Mucosa of descending colon (tissue), 3 donors: ENCODE measurements at regions not wholly inside any gene's neighbourhood (a gene's known extent, or its start where the extent isn't known, plus 50 kb on each side); places are given as distances from the start of the nearest gene placed in this dataset.

Experiments
- ATAC-seq: fragments of 200-7000 bp; cut with Tn5 transposase; one replicate; pipeline ENCODE4 v1.9.1; 2020; ENCODE audit warnings: mild to moderate bottlenecking, moderate library complexity
- DNase-seq, 3 donors: peaks; one replicate each; pipeline ENCODE4 v3.0.0-alpha.2; 2020
- H3K36me3 ChIP-seq: fragments of 200-600 bp; one replicate; pipeline ENCODE4 v1.8.0; 2021; ENCODE audit warnings: low read depth, mild to moderate bottlenecking
- H3K4me1 ChIP-seq: fragments of 200-600 bp; one replicate; pipeline ENCODE4 v1.8.0; 2021; ENCODE audit warnings: low read depth, mild to moderate bottlenecking
- H3K4me3 ChIP-seq: fragments of 200-600 bp; one replicate; pipeline ENCODE4 v1.8.0; 2021; ENCODE audit warnings: mild to moderate bottlenecking
- H3K9me3 ChIP-seq: fragments of 200-600 bp; one replicate; pipeline ENCODE4 v1.8.0; 2021; ENCODE audit warnings: mild to moderate bottlenecking
- intact Hi-C, 2 donors: fragments of 100-400 bp; cut with DNase I in 1 of 2; cut with micrococcal nuclease in 1 of 2; formaldehyde crosslinking; loops; one replicate each; pipeline versions ENCODE4 v1.11.0 to v1.11.1; 2022; cut with DNase I, micrococcal nuclease
- TF ChIP-seq, protein P1 (sequence below): fragments of 200-600 bp; IDR thresholded peaks from one replicate; pipeline ENCODE4 v1.8.0; 2022; ENCODE audit warnings: antibody characterized with exemption, mild to moderate bottlenecking
- donor health status: DM: no; HTN: no; CAD: no; lungs with moderate emphysema.
- donor health status: DM: no; HTN: no; CAD: no.
- donor health status: DM: no; HTN: yes; CAD: no.

DNA sequence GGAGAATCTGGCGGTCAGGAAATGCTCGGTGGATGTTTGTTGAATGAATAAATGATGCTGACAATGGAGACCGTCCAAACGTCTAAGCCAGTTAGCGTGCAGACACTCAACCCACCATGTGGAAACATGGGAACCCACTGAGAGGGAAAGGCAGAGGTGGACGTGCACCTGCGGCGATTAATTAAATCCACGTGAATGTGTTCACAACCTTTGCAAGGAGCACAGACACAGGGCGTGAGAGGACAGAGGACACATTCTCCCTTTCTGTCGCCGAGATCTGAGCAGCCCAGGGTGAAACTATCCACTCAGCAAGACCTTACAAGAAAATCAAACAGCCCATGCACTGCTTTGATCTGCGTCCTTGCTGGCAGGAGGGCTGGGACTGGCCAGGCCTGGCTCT, 58.3 kb upstream of the LINC01488 start:
- H3K4me1 ChIP-seq: no peaks in the 10 kb centered on the region
- TF ChIP-seq, protein P1, sequence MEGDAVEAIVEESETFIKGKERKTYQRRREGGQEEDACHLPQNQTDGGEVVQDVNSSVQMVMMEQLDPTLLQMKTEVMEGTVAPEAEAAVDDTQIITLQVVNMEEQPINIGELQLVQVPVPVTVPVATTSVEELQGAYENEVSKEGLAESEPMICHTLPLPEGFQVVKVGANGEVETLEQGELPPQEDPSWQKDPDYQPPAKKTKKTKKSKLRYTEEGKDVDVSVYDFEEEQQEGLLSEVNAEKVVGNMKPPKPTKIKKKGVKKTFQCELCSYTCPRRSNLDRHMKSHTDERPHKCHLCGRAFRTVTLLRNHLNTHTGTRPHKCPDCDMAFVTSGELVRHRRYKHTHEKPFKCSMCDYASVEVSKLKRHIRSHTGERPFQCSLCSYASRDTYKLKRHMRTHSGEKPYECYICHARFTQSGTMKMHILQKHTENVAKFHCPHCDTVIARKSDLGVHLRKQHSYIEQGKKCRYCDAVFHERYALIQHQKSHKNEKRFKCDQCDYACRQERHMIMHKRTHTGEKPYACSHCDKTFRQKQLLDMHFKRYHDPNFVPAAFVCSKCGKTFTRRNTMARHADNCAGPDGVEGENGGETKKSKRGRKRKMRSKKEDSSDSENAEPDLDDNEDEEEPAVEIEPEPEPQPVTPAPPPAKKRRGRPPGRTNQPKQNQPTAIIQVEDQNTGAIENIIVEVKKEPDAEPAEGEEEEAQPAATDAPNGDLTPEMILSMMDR: no peak
- no peak for ATAC-seq
- H3K4me3 ChIP-seq: no peak overlapping the region
- H3K9me3 ChIP-seq: peaks cover 11% of the 10 kb centered on the region
- intact Hi-C loops: no loop called here
- H3K36me3 ChIP-seq: no peaks in the 10 kb centered on the region
- DNase-seq: no peak

DNA sequence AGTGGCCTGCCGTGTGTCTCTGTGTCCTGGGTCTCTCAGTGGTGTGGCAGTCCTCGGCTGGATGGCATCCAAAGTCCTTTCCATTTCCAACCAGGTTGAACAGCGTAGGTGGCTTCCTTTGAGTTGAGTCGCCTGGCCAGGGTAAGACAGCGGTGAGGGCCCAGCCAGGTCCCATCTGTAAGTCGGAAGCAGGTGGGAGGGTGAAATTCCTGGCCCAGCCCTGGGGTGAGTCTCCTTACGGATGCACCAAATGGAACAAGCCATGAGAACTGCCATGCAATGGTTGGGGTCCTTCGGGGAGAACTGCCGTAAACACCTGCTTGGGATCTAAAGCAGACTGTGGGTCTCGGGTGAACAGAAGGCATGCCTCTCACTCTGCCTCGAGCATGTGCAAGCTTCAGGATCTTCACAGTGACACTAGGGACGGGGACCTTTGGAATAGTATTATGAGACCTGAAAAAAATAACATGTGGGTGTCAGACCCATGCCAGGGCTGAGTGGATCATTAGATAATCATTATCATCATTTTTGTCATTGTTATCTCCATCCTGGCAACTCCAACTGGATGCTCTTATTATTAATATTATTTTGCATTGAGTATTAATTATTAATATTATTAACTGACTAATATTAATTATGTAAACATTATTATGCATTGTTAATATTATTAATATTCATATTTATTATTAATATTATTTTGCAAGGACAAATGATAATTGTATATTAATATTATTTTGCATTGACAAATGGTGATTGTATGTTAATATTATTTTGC, 57.7 kb upstream of the LINC01488 start:
- intact Hi-C loops: no loop called here
- H3K9me3 ChIP-seq: peaks cover 11% of the 10 kb centered on the region
- TF ChIP-seq, protein P1: no peak
- DNase-seq (no peak), ATAC-seq (no peak)
- no peaks in the 10 kb centered on the region for H3K36me3 ChIP-seq
- no peak overlapping the region for H3K4me3 ChIP-seq
- H3K4me1 ChIP-seq: no peaks in the 10 kb centered on the region

DNA sequence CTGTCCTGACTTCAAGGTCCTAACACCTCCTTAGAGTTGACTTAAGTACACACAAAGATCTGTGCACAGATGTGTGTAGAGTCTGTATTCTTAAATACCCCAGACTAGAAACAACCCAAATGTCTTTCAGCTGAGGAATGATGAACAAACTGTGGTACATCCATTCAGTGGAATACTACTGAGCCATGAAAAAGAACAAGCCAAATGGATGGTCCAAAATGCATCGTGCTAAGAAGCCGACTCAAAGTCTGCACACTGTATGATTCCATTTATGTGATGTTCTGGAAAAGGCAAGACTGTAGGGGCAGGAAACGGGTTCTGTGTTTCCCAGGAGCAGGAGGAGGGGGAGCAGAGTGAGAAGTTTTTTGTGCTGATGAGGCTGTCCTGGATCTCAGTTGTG, 56.7 kb upstream of the LINC01488 start:
- peaks cover 11% of the 10 kb centered on the region for H3K9me3 ChIP-seq
- H3K4me3 ChIP-seq: no peak overlapping the region
- no peaks in the 10 kb centered on the region for H3K36me3 ChIP-seq
- intact Hi-C loops: no loop called here
- ATAC-seq (no peak), DNase-seq (no peak)
- H3K4me1 ChIP-seq: no peaks in the 10 kb centered on the region
- TF ChIP-seq, protein P1: no peak

DNA sequence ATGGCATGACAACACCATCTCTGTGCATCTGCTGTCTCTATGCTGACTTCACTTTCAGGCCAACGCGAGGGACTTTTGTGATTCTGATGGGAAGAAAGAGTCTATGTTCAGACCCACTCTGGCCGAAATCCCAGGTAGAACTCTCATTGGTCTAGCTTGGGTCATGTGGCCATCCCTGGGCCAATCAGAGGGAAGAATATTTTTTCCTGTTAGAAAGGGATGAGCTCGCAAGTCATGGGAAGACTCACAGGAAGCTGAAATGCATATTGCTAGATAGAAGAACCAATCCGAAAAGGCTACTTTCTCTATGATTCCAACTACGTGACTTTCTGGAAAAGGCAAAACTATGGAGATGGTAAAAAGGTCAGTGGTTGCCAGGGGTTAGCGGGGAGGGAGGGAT, 56.0 kb upstream of the LINC01488 start:
- TF ChIP-seq, protein P1: no peak
- peaks cover 11% of the 10 kb centered on the region for H3K9me3 ChIP-seq
- intact Hi-C loops: no loop called here
- H3K36me3 ChIP-seq: no peaks in the 10 kb centered on the region
- H3K4me1 ChIP-seq: no peaks in the 10 kb centered on the region
- ATAC-seq (no peak), DNase-seq (peak in 1 of 3 donors; percentile 2)
- no peak overlapping the region for H3K4me3 ChIP-seq

DNA sequence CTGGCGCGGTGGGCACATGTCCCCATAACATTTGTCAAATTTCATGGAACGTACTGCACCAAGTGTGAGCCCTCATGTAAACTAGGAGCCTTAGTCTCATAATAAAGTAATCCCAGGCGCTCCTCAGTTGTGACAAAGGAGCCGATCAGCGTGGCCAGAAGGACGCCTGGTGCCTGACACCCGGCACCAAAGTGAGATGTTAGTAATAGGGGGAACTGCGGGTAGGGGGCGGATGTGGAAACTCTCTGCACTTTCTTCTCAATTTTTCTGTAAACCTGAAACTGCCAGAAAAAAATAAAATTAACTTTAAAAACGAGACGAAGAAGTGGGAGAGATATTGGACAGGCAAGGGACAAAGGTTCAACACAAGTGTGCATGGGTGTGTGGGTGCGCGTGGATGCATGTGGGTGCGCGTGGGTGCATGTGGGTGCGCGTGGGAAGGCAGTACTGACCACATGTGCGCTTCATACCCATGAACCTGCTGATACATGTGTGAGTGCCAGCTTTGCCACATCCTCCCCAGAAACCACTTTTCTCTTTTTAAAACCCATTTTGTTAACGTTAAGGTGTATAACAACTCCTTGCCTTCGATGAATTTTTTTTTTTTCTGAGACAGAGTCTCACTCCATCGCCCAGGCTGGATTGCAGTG, 55.4 kb upstream of the LINC01488 start:
- DNase-seq: peak in 1 of 3 donors; percentile 13
- H3K4me1 ChIP-seq: no peaks in the 10 kb centered on the region
- ATAC-seq: no peak
- TF ChIP-seq, protein P1: no peak
- no peaks in the 10 kb centered on the region for H3K36me3 ChIP-seq
- peaks cover 11% of the 10 kb centered on the region for H3K9me3 ChIP-seq
- intact Hi-C loops: no loop called here
- H3K4me3 ChIP-seq: no peak overlapping the region
